Parathyroid adenoma (tissue), 2 donors: ENCODE measurements at regions not wholly inside any gene's neighbourhood (a gene's known extent, or its start where the extent isn't known, plus 50 kb on each side); places are given as distances from the start of the nearest gene placed in this dataset.

ENCODE experiments used
- H2AFZ ChIP-seq: fragments of 300-600 bp; sonication (generic); one replicate; pipeline ENCODE4 v1.7.0; 2017; ENCODE audit warnings: antibody characterized with exemption, mild to moderate bottlenecking
- H3K27ac ChIP-seq: fragments of 300-600 bp; sonication (generic); one replicate; pipeline ENCODE4 v1.7.0; 2017
- H3K27me3 ChIP-seq: fragments of 300-600 bp; sonication (generic); one replicate; pipeline ENCODE4 v1.7.0; 2017; ENCODE audit warnings: low read length; ENCODE audit not compliant: control insufficient read depth, insufficient read depth
- H3K36me3 ChIP-seq: fragments of 300-600 bp; sonication (generic); one replicate; pipeline ENCODE4 v1.7.0; 2017; ENCODE audit warnings: low read length; ENCODE audit not compliant: control insufficient read depth, insufficient read depth
- H3K4me1 ChIP-seq: fragments of 300-600 bp; sonication (generic); one replicate; pipeline ENCODE4 v1.7.0; 2017; ENCODE audit warnings: control low read depth
- H3K4me2 ChIP-seq: fragments of 300-600 bp; sonication (generic); one replicate; pipeline ENCODE4 v1.7.0; 2017; ENCODE audit warnings: low read length
- H3K4me3 ChIP-seq: fragments of 300-600 bp; sonication (generic); one replicate; pipeline ENCODE4 v1.7.0; 2017; ENCODE audit warnings: low read depth, low read length
- H3K79me2 ChIP-seq: fragments of 300-600 bp; sonication (generic); one replicate; pipeline ENCODE4 v1.7.0; 2017; ENCODE audit warnings: control low read depth
- H3K9ac ChIP-seq: fragments of 300-600 bp; sonication (generic); one replicate; pipeline ENCODE4 v1.7.0; 2017; ENCODE audit warnings: mild to moderate bottlenecking
- H3K9me3 ChIP-seq: fragments of 300-600 bp; sonication (generic); one replicate; pipeline ENCODE4 v1.7.0; 2017; ENCODE audit warnings: low read length; ENCODE audit not compliant: control insufficient read depth
- TF ChIP-seq, protein P1 (sequence below): fragments of 300-600 bp; sonication (generic); IDR thresholded peaks from one replicate; pipeline ENCODE4 v1.7.0; 2017; ENCODE audit warnings: antibody characterized with exemption, mild to moderate bottlenecking
- donor health status: primary hyperparathyroidism.

DNA sequence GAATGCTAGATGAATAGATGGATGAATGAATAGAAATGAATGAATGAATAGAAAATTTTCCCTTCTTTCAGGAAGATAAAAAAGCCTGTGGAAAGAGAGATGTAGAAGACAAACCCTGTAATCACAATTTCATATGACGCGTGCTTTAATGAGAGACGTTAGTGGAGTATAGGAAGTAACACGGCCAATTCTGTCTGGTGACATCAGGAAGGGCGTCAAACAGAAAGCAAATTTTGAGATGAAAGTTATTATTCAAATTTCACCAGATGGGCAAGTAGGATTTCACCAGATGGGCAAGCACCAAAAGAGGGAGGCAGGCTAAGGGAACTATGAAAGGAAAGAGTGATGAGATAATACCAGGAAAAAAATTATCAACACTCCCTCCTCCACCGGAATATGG lies 128.9 kb upstream of the PRSS1 start:
- Histone ChIP-seq H2AFZ (no peak overlapping the region), H3K9ac (no peak overlapping the region), H3K27ac (no peak overlapping the region), H3K36me3 (no peaks in the 10 kb centered on the region), H3K79me2 (no peaks in the 10 kb centered on the region), H3K4me2 (no peak overlapping the region), H3K27me3 (no peaks in the 10 kb centered on the region), H3K9me3 (no peaks in the 10 kb centered on the region), H3K4me3 (no peak overlapping the region), H3K4me1 (no peaks in the 10 kb centered on the region)
- TF ChIP-seq, protein P1, sequence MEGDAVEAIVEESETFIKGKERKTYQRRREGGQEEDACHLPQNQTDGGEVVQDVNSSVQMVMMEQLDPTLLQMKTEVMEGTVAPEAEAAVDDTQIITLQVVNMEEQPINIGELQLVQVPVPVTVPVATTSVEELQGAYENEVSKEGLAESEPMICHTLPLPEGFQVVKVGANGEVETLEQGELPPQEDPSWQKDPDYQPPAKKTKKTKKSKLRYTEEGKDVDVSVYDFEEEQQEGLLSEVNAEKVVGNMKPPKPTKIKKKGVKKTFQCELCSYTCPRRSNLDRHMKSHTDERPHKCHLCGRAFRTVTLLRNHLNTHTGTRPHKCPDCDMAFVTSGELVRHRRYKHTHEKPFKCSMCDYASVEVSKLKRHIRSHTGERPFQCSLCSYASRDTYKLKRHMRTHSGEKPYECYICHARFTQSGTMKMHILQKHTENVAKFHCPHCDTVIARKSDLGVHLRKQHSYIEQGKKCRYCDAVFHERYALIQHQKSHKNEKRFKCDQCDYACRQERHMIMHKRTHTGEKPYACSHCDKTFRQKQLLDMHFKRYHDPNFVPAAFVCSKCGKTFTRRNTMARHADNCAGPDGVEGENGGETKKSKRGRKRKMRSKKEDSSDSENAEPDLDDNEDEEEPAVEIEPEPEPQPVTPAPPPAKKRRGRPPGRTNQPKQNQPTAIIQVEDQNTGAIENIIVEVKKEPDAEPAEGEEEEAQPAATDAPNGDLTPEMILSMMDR = no peak

DNA sequence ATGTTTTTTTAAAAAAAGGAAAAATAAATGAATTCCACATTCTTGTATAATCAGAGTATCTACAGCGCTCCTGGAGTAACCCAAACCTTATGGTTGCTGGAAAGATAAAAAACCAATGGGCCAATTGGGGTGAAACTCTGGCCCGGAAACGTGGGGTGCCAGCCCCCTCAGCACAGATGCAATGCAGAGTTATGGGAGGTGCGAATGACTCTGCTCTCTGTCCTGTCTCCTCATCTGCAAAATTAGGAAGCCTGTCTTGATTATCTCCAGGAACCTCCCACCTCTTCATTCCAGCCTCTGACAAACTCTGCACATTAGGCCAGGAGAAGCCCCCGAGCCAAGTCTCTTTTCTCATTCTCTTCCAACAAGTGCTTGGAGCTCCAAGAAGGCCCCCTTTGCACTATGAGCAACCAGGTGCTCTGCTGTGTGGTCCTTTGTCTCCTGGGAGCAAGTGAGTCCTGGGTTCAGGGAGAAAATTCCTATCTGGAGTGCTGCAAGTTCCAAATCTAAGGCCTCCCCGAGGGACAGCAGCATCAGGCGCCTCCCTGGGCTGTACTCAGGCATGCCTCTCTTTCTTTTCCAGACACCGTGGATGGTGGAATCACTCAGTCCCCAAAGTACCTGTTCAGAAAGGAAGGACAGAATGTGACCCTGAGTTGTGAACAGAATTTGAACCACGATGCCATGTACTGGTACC lies 130.5 kb upstream of the PRSS1 start:
- H3K4me2 ChIP-seq = no peak overlapping the region
- H3K27ac ChIP-seq = no peak overlapping the region
- H3K36me3 ChIP-seq = no peaks in the 10 kb centered on the region
- H3K9ac ChIP-seq = no peak overlapping the region
- no peaks in the 10 kb centered on the region for H3K4me1 ChIP-seq
- no peaks in the 10 kb centered on the region for H3K9me3 ChIP-seq
- no peak overlapping the region for H3K4me3 ChIP-seq
- no peak overlapping the region for H2AFZ ChIP-seq
- no peaks in the 10 kb centered on the region for H3K79me2 ChIP-seq
- TF ChIP-seq, protein P1 = no peak
- H3K27me3 ChIP-seq = no peaks in the 10 kb centered on the region

DNA sequence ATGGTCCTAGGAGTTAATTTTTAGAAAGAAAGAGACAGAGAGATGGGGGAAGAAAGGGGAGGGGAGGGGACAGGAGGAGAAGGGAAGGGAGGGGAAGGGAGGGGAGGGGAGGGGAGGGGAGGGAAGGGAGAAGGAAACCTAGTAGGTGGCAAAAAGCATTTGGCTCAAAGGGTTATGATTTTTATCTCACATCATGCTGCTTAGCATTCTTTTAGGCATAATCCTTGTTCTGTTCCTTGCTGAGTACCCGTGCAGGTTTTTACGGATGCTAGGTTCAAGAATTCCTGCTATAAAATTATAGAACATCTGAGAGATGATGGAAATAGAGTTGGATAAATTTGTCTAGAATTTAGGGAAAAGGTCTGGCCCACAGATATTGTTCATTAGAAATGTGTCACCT lies 132.4 kb upstream of the PRSS1 start:
- Histone ChIP-seq H3K27me3 (no peaks in the 10 kb centered on the region), H3K4me1 (no peaks in the 10 kb centered on the region), H3K36me3 (no peaks in the 10 kb centered on the region), H2AFZ (no peak overlapping the region), H3K79me2 (no peaks in the 10 kb centered on the region), H3K4me2 (no peak overlapping the region), H3K9ac (no peak overlapping the region), H3K4me3 (no peak overlapping the region), H3K27ac (no peak overlapping the region), H3K9me3 (no peaks in the 10 kb centered on the region)
- TF ChIP-seq, protein P1 = no peak

DNA sequence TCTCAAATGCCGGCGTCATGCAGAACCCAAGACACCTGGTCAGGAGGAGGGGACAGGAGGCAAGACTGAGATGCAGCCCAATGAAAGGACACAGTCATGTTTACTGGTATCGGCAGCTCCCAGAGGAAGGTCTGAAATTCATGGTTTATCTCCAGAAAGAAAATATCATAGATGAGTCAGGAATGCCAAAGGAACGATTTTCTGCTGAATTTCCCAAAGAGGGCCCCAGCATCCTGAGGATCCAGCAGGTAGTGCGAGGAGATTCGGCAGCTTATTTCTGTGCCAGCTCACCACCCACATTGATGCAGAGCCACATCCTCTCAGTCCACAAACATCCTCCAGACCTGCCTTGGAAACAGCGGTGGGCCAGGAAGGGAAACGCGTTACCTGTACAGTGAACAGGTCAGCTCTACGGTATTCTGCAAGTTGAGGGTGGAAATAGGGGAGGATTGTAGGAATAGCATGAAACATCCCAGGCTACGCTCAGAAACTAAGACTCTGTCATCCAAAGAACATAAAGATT lies 133.1 kb upstream of the PRSS1 start:
- Histone ChIP-seq H3K4me1 (no peaks in the 10 kb centered on the region), H3K27me3 (no peaks in the 10 kb centered on the region), H3K9me3 (no peaks in the 10 kb centered on the region), H3K79me2 (no peaks in the 10 kb centered on the region), H3K9ac (no peak overlapping the region), H2AFZ (no peak overlapping the region), H3K36me3 (no peaks in the 10 kb centered on the region), H3K4me3 (no peak overlapping the region), H3K4me2 (no peak overlapping the region), H3K27ac (no peak overlapping the region)
- TF ChIP-seq, protein P1 = no peak

DNA sequence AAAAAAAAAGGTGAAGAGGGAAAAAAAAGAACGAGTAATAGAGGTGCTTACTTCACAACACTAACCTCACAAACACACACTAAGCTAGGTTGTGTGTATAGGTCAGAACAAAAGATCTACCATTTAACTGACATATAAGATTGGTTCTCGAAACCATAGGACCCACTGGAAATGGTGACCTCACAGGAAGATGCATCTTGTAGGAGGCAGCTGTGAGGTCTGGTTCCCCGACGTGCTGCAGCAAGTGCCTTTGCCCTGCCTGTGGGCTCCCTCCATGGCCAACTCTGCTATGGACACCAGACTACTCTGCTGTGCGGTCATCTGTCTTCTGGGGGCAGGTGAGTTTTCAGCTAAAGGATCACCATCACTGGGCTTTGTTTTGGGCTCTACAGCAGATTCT lies 133.8 kb upstream of the PRSS1 start:
- no peak overlapping the region for H2AFZ ChIP-seq
- H3K4me2 ChIP-seq = no peak overlapping the region
- no peak overlapping the region for H3K4me3 ChIP-seq
- H3K4me1 ChIP-seq = no peaks in the 10 kb centered on the region
- no peaks in the 10 kb centered on the region for H3K79me2 ChIP-seq
- no peak overlapping the region for H3K9ac ChIP-seq
- no peaks in the 10 kb centered on the region for H3K36me3 ChIP-seq
- no peaks in the 10 kb centered on the region for H3K9me3 ChIP-seq
- H3K27ac ChIP-seq = no peak overlapping the region
- TF ChIP-seq, protein P1 = no peak
- H3K27me3 ChIP-seq = no peaks in the 10 kb centered on the region
